ENCODE measurements at regions not wholly inside any gene's neighbourhood (a gene's known extent, or its start where the extent isn't known, plus 50 kb on each side); places are given as distances from the start of the nearest gene placed in this dataset.

- TF ChIP-seq CTCF (IDR thresholded peaks at IDR 0.05; ENCODE audit: insufficient read depth, low read depth, low read length) (no peak), EZH2 (IDR thresholded peaks at IDR 0.05; ENCODE audit: insufficient read depth, low read length) (no peak)
These were observed 1299.2 kb upstream of the ATXN8OS start for GRCh38 chr13:68808456-68808855.
